ENCODE measurements at regions not wholly inside any gene's neighbourhood (a gene's known extent, or its start where the extent isn't known, plus 50 kb on each side); places are given as distances from the start of the nearest gene placed in this dataset.

DNA sequence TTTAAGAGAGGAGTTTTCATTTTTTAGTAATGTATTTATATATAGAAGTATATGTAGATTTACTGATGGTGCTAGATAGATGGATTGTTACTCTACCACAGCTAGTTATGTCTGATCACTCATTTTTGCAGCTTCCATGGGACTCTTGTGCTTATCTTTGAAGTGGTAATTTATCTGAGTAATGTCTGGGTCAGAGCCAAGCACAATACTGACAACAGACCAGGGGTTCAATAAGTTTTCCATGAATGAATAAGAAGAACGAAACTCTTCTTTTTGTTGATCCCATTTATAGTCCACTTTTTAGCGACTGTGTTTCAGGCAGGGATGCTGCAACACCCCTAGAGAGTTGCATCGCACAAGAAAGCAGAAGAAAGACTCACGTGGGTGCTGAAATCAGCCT, 935.2 kb downstream of the PLA2G4A start:
- Histone ChIP-seq H3K4me2 (no peak overlapping the region), H3F3A (replicated peaks; ENCODE audit: low read depth) (no peaks in the 10 kb centered on the region), H3K36me3 (ENCODE audit: insufficient read depth) (no peaks in the 10 kb centered on the region), H3K9me2 (ENCODE audit: insufficient read depth) (peaks cover 14% of the 10 kb centered on the region), H2AFZ (no peak overlapping the region), H3K27me3 (ENCODE audit: insufficient read depth) (no peaks in the 10 kb centered on the region), H3K4me3 (no peak overlapping the region), H3K79me2 (replicated peaks; ENCODE audit: insufficient read depth) (no peaks in the 10 kb centered on the region), H3K4me1 (ENCODE audit: insufficient read depth) (no peaks in the 10 kb centered on the region), H3K27ac (ENCODE audit: low read depth) (no peak overlapping the region), H4K20me1 (replicated peaks; ENCODE audit: insufficient read depth) (no peaks in the 10 kb centered on the region)
- DNase-seq (ENCODE audit: low spot score) (no peak), ATAC-seq (no peak)
- Mint-ChIP-seq H3K4me3 (no peak overlapping the region), H3K4me1 (peaks cover 3% of the 10 kb centered on the region; the same call in 2 of the 3 replicates), H3K9me3 (peaks cover 16% of the 10 kb centered on the region), H3K36me3 (ENCODE audit: low read depth) (peaks cover 15% of the 10 kb centered on the region), H3K27ac (no peak overlapping the region), H3K27me3 (ENCODE audit: insufficient read depth, low read depth, poor library complexity) (peaks cover 2% of the 10 kb centered on the region)
- TF ChIP-seq EZH2phosphoT487 (IDR thresholded peaks at IDR 0.05; ENCODE audit: unreplicated experiment) (no peak), POLR2AphosphoS5 (IDR thresholded peaks at IDR 0.05; ENCODE audit: low read depth) (no peak), ZNF114 (CRISPR knock-in tag; IDR thresholded peaks at IDR 0.05) (no peak), NANOG (IDR thresholded peaks at IDR 0.05; ENCODE audit: borderline replicate concordance) (no peak)
- TF ChIP-seq, protein P1, sequence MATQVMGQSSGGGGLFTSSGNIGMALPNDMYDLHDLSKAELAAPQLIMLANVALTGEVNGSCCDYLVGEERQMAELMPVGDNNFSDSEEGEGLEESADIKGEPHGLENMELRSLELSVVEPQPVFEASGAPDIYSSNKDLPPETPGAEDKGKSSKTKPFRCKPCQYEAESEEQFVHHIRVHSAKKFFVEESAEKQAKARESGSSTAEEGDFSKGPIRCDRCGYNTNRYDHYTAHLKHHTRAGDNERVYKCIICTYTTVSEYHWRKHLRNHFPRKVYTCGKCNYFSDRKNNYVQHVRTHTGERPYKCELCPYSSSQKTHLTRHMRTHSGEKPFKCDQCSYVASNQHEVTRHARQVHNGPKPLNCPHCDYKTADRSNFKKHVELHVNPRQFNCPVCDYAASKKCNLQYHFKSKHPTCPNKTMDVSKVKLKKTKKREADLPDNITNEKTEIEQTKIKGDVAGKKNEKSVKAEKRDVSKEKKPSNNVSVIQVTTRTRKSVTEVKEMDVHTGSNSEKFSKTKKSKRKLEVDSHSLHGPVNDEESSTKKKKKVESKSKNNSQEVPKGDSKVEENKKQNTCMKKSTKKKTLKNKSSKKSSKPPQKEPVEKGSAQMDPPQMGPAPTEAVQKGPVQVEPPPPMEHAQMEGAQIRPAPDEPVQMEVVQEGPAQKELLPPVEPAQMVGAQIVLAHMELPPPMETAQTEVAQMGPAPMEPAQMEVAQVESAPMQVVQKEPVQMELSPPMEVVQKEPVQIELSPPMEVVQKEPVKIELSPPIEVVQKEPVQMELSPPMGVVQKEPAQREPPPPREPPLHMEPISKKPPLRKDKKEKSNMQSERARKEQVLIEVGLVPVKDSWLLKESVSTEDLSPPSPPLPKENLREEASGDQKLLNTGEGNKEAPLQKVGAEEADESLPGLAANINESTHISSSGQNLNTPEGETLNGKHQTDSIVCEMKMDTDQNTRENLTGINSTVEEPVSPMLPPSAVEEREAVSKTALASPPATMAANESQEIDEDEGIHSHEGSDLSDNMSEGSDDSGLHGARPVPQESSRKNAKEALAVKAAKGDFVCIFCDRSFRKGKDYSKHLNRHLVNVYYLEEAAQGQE (IDR thresholded peaks at IDR 0.05; ENCODE audit: unreplicated experiment), result no peak

DNA sequence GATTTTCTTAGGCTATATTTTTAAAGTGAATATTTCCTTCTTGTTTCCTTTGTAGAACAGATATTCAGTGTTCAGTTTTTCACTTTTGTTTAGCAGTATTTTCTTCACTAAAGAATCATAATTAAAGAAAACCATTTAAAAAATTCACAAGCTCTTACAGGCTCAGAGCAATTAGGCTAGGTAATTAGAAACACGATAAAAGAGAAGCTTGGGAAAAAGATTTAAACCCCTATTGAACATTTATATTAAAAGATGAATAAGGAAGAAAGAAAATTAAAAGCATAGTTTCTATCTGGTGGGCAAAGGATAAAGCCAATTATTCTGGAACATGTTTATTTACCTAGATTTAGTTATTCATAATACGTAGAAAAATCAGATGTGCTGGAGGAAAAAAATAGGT, 942.6 kb downstream of the PLA2G4A start:
- Histone ChIP-seq H4K20me1 (replicated peaks; ENCODE audit: insufficient read depth) (no peaks in the 10 kb centered on the region), H2AFZ (no peak overlapping the region), H3K79me2 (replicated peaks; ENCODE audit: insufficient read depth) (no peaks in the 10 kb centered on the region), H3K27ac (ENCODE audit: low read depth) (no peak overlapping the region), H3K27me3 (ENCODE audit: insufficient read depth) (no peaks in the 10 kb centered on the region), H3K4me1 (ENCODE audit: insufficient read depth) (no peaks in the 10 kb centered on the region), H3K4me2 (no peak overlapping the region), H3K4me3 (no peak overlapping the region), H3F3A (replicated peaks; ENCODE audit: low read depth) (no peaks in the 10 kb centered on the region), H3K9me2 (ENCODE audit: insufficient read depth) (0 out of 2 replicates have a peak, but pooled peaks cover 9% of the 10 kb centered on the region), H3K36me3 (ENCODE audit: insufficient read depth) (no peaks in the 10 kb centered on the region)
- no peak overlapping the region for H3K4me3 Mint-ChIP-seq
- DNase-seq (ENCODE audit: low spot score), result no peak
- no peaks in the 10 kb centered on the region for H3K27me3 Mint-ChIP-seq (ENCODE audit: insufficient read depth, low read depth, poor library complexity)
- no peak for ATAC-seq
- peaks cover 20% of the 10 kb centered on the region for H3K9me3 Mint-ChIP-seq
- H3K4me1 Mint-ChIP-seq, result no peaks in the 10 kb centered on the region
- no peak overlapping the region for H3K27ac Mint-ChIP-seq
- H3K36me3 Mint-ChIP-seq (ENCODE audit: low read depth), result peaks cover 18% of the 10 kb centered on the region; the same call in 2 of the 3 replicates
- no peak for TF ChIP-seq NANOG (IDR thresholded peaks at IDR 0.05; ENCODE audit: borderline replicate concordance)
- TF ChIP-seq, protein P2, sequence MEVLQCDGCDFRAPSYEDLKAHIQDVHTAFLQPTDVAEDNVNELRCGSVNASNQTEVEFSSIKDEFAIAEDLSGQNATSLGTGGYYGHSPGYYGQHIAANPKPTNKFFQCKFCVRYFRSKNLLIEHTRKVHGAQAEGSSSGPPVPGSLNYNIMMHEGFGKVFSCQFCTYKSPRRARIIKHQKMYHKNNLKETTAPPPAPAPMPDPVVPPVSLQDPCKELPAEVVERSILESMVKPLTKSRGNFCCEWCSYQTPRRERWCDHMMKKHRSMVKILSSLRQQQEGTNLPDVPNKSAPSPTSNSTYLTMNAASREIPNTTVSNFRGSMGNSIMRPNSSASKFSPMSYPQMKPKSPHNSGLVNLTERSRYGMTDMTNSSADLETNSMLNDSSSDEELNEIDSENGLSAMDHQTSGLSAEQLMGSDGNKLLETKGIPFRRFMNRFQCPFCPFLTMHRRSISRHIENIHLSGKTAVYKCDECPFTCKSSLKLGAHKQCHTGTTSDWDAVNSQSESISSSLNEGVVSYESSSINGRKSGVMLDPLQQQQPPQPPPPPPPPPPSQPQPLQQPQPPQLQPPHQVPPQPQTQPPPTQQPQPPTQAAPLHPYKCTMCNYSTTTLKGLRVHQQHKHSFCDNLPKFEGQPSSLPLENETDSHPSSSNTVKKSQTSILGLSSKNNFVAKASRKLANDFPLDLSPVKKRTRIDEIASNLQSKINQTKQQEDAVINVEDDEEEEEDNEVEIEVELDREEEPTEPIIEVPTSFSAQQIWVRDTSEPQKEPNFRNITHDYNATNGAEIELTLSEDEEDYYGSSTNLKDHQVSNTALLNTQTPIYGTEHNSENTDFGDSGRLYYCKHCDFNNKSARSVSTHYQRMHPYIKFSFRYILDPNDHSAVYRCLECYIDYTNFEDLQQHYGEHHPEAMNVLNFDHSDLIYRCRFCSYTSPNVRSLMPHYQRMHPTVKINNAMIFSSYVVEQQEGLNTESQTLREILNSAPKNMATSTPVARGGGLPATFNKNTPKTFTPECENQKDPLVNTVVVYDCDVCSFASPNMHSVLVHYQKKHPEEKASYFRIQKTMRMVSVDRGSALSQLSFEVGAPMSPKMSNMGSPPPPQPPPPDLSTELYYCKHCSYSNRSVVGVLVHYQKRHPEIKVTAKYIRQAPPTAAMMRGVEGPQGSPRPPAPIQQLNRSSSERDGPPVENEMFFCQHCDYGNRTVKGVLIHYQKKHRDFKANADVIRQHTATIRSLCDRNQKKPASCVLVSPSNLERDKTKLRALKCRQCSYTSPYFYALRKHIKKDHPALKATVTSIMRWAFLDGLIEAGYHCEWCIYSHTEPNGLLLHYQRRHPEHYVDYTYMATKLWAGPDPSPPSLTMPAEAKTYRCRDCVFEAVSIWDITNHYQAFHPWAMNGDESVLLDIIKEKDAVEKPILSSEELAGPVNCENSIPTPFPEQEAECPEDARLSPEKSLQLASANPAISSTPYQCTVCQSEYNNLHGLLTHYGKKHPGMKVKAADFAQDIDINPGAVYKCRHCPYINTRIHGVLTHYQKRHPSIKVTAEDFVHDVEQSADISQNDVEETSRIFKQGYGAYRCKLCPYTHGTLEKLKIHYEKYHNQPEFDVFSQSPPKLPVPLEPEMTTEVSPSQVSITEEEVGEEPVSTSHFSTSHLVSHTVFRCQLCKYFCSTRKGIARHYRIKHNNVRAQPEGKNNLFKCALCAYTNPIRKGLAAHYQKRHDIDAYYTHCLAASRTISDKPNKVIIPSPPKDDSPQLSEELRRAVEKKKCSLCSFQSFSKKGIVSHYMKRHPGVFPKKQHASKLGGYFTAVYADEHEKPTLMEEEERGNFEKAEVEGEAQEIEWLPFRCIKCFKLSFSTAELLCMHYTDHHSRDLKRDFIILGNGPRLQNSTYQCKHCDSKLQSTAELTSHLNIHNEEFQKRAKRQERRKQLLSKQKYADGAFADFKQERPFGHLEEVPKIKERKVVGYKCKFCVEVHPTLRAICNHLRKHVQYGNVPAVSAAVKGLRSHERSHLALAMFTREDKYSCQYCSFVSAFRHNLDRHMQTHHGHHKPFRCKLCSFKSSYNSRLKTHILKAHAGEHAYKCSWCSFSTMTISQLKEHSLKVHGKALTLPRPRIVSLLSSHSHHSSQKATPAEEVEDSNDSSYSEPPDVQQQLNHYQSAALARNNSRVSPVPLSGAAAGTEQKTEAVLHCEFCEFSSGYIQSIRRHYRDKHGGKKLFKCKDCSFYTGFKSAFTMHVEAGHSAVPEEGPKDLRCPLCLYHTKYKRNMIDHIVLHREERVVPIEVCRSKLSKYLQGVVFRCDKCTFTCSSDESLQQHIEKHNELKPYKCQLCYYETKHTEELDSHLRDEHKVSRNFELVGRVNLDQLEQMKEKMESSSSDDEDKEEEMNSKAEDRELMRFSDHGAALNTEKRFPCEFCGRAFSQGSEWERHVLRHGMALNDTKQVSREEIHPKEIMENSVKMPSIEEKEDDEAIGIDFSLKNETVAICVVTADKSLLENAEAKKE (CRISPR knock-in tag; IDR thresholded peaks at IDR 0.05), result no peak
- TF ChIP-seq CREB1 (CRISPR knock-in tag; IDR thresholded peaks at IDR 0.05; ENCODE audit: low read depth), result no peak
- TF ChIP-seq, protein P1 (IDR thresholded peaks at IDR 0.05; ENCODE audit: unreplicated experiment), result no peak
- TF ChIP-seq ZNF331 (CRISPR knock-in tag; IDR thresholded peaks at IDR 0.05; ENCODE audit: low read depth), result no peak

Data from GM23338 (cell line).